Tibial artery (tissue), 4 donors: ENCODE measurements at regions not wholly inside any gene's neighbourhood (a gene's known extent, or its start where the extent isn't known, plus 50 kb on each side); places are given as distances from the start of the nearest gene placed in this dataset.
A peak's percentile ranks its signal among the peaks of the same experiment; 100 is the strongest.

Experiments used
- DNase-seq, 2 donors: peaks; one replicate each; pipeline ENCODE4 v3.0.0-alpha.2; 2019
- H3K27ac ChIP-seq, 2 donors: fragments of 200-600 bp; sonication (generic) in 1 of 2; 1 replicate in 1 of 2; 2 replicates in 1 of 2; pipeline ENCODE4 v1.5.1; 2018 to 2019; ENCODE audit warnings: mild to moderate bottlenecking in 1 of 2
- H3K27me3 ChIP-seq, 2 donors: fragments of 200-600 bp; sonication (generic) in 1 of 2; one replicate each; pipeline versions ENCODE4 v1.5.1 to v1.6.0; 2016 to 2019
- H3K36me3 ChIP-seq, 3 donors: fragments of 200-600 bp; sonication (generic) in 2 of 3; one replicate each; pipeline ENCODE4 v1.5.1; 2016 to 2019; ENCODE audit warnings: mild to moderate bottlenecking in 2 of 3
- H3K4me1 ChIP-seq, 4 donors: fragments of 200-600 bp; sonication (generic) in 2 of 4; 1 replicate in 3 of 4; 2 replicates in 1 of 4; pipeline ENCODE4 v1.5.1; 2016 to 2019
- H3K4me3 ChIP-seq, 2 donors: fragments of 200-600 bp; sonication (generic) in 1 of 2; 1 replicate in 1 of 2; 2 replicates in 1 of 2; pipeline ENCODE4 v1.5.1; 2018 to 2019; ENCODE audit warnings: mild to moderate bottlenecking in 2 of 2
- H3K9me3 ChIP-seq, 3 donors: fragments of 200-600 bp; sonication (generic) in 1 of 3; one replicate each; pipeline ENCODE4 v1.5.1; 2016 to 2019
- CTCF ChIP-seq, 2 experiments: fragments of 200-600 bp in 1 of 2; fragments of 450-650 bp in 1 of 2; IDR thresholded peaks; one replicate each; pipeline ENCODE4 v1.5.1; 2017 to 2019; ENCODE audit warnings: antibody characterized with exemption in 2 of 2, mild to moderate bottlenecking in 1 of 2, moderate library complexity in 1 of 2
- intact Hi-C: fragments of 100-400 bp; cut with DNase I; formaldehyde crosslinking; loops from one replicate; pipeline ENCODE4 v1.15.0; 2023; ENCODE audit warnings: low total_unique reads

GRCh38 chr13:65917731-65918130, 1312.4 kb downstream of the PCDH9 start:
- intact Hi-C loops: no loop called here
- H3K9me3 ChIP-seq: no peaks in the 10 kb centered on the region
- H3K27ac ChIP-seq: no peak overlapping the region
- peaks cover 0 to 10% (median 0%) of the 10 kb centered on the region in 4 donors for H3K4me1 ChIP-seq
- DNase-seq: no peak
- no peak overlapping the region for H3K4me3 ChIP-seq
- no peaks in the 10 kb centered on the region for H3K36me3 ChIP-seq
- TF ChIP-seq CTCF (IDR thresholded peaks at IDR 0.05): no peak
- H3K27me3 ChIP-seq: no peaks in the 10 kb centered on the region

GRCh38 chr13:65915195-65915594, 1314.9 kb downstream of the PCDH9 start:
- no peak for DNase-seq
- Histone ChIP-seq H3K27me3 (no peaks in the 10 kb centered on the region), H3K36me3 (no peaks in the 10 kb centered on the region), H3K9me3 (no peaks in the 10 kb centered on the region), H3K27ac (no peak overlapping the region), H3K4me1 (peaks cover 0 to 17% (median 0%) of the 10 kb centered on the region in 4 donors), H3K4me3 (no peak overlapping the region)
- intact Hi-C loops: no loop called here
- TF ChIP-seq CTCF (IDR thresholded peaks at IDR 0.05): no peak

- H3K36me3 ChIP-seq: no peaks in the 10 kb centered on the region
- no peak overlapping the region for H3K4me3 ChIP-seq
- DNase-seq: no peak
- H3K9me3 ChIP-seq: no peaks in the 10 kb centered on the region
- TF ChIP-seq CTCF (IDR thresholded peaks at IDR 0.05): no peak
- H3K27me3 ChIP-seq: no peaks in the 10 kb centered on the region
- intact Hi-C loops: no loop called here
- H3K4me1 ChIP-seq: peaks cover 0 to 17% (median 0%) of the 10 kb centered on the region in 4 donors
- no peak overlapping the region for H3K27ac ChIP-seq
Observed at GRCh38 chr13:65914716-65915115, 1315.4 kb downstream of the PCDH9 start.

- no peak for DNase-seq
- no peaks in the 10 kb centered on the region for H3K36me3 ChIP-seq
- peaks cover 0 to 17% (median 0%) of the 10 kb centered on the region in 4 donors for H3K4me1 ChIP-seq
- H3K27me3 ChIP-seq: no peaks in the 10 kb centered on the region
- H3K9me3 ChIP-seq: peaks cover 0 to 3% (median 0%) of the 10 kb centered on the region in 3 donors
- H3K4me3 ChIP-seq: no peak overlapping the region
- intact Hi-C loops: no loop called here
- peak overlapping the region in 1 of 2 donors; percentile 27 for H3K27ac ChIP-seq
- no peak for TF ChIP-seq CTCF (IDR thresholded peaks at IDR 0.05)
Observed at GRCh38 chr13:65913173-65913572, 1317.0 kb downstream of the PCDH9 start.

GRCh38 chr13:65912516-65912915, 1317.6 kb downstream of the PCDH9 start:
- Histone ChIP-seq H3K9me3 (peaks cover 0 to 9% (median 0%) of the 10 kb centered on the region in 3 donors), H3K4me3 (no peak overlapping the region), H3K36me3 (no peaks in the 10 kb centered on the region), H3K27me3 (no peaks in the 10 kb centered on the region), H3K4me1 (peaks cover 0 to 17% (median 0%) of the 10 kb centered on the region in 4 donors), H3K27ac (no peak overlapping the region)
- no peak for TF ChIP-seq CTCF (IDR thresholded peaks at IDR 0.05)
- intact Hi-C loops: no loop called here
- DNase-seq: no peak
